ENCODE measurements at regions not wholly inside any gene's neighbourhood (a gene's known extent, or its start where the extent isn't known, plus 50 kb on each side); places are given as distances from the start of the nearest gene placed in this dataset.

- TF ChIP-seq CTCF (IDR thresholded peaks at IDR 0.05), result no peak
- Mint-ChIP-seq H3K27ac (no peak overlapping the region), H3K4me3 (no peak overlapping the region), H3K9me3 (peaks cover 0 to 3% (median 0%) of the 10 kb centered on the region in 7 donors), H3K36me3 (no peaks in the 10 kb centered on the region), H3K4me1 (no peaks in the 10 kb centered on the region), H3K27me3 (ENCODE audit: low read depth in 3 of 3) (peaks cover 15 to 42% (median 22%) of the 10 kb centered on the region in 3 donors)
- H3K4me2 ChIP-seq (replicated peaks; ENCODE audit: extremely low read depth, low read length, poor library complexity, severe bottlenecking), result no peak overlapping the region
- WGBS (ENCODE audit: insufficient coverage), result no CpG with 5 or more reads among the region's 8 CpGs
- H3K4me3 ChIP-seq (replicated peaks in 1 of 3; ENCODE audit: low read depth in 2 of 3, low read length in 3 of 3), result no peak overlapping the region
- H3K79me2 ChIP-seq (ENCODE audit: insufficient read depth, low read length), result no peaks in the 10 kb centered on the region
- no peaks in the 10 kb centered on the region for H3K4me1 ChIP-seq (ENCODE audit: control insufficient read depth in 1 of 2, insufficient read depth in 2 of 2, low read length in 2 of 2)
- no peak overlapping the region for H3K27ac ChIP-seq (ENCODE audit: low read depth in 1 of 2, low read length in 2 of 2)
- H3K36me3 ChIP-seq (replicated peaks in 1 of 2; ENCODE audit: control insufficient read depth in 1 of 2, insufficient read depth in 2 of 2, low read length in 2 of 2), result no peaks in the 10 kb centered on the region
- H3K9me3 ChIP-seq (replicated peaks in 1 of 2; ENCODE audit: control insufficient read depth in 1 of 2, insufficient read depth in 1 of 2, low read length in 2 of 2), result no peaks in the 10 kb centered on the region
- H3K27me3 ChIP-seq (ENCODE audit: control insufficient read depth in 2 of 2, insufficient read depth in 2 of 2, low read length in 2 of 2), result peaks cover 0 to 14% of the 10 kb centered on the region in 2 donors
- intact Hi-C loops (cut with micrococcal nuclease), result no loop called here
- no peaks in the 10 kb centered on the region for H4K20me1 ChIP-seq (ENCODE audit: insufficient read depth, low read length)
- H2AFZ ChIP-seq (ENCODE audit: insufficient read depth, low read depth, low read length, poor library complexity, severe bottlenecking), result no peak overlapping the region
- H3K9ac ChIP-seq (ENCODE audit: insufficient read depth, low read length, poor library complexity, severe bottlenecking), result no peak overlapping the region
- no peak for DNase-seq
These were observed 151.7 kb upstream of the PROK2 start for GRCh38 chr3:71936681-71937080.

DNA sequence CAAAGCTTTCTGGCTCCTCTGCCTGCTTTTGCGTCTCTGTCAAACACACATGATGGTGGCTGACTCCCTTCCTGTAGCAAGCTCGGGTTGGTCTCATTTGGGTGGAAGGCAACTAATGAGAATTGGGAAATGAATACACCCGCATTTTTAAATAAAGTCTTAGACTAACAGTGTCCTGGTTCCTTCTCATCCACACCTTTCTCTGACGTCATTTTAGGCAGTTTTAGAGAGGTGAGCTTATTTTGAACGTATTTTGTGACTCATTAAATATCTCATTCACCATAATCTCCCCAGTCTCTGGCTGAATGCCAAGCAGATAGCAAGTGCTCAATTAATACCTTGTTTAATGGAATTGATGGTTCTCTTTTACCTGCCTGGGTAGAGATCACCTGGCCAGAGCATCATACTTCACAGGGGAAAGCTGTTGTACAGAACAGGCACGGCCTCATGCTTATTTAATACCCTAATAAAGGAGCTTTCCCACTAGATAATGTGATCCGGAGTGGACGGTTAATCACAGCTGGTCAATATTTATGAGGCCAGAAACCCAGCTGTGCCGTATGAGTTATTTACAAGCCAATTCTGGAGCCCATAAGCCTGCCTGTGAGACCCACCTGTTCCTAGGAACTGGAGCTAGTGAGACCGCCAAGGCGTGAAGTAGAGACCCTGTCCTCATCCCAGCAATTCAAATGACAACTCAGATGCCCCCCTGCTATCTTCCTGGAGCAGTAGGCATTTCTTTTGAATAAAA, 149.7 kb upstream of the PROK2 start:
- H3K9me3 ChIP-seq (replicated peaks in 1 of 2; ENCODE audit: control insufficient read depth in 1 of 2, insufficient read depth in 1 of 2, low read length in 2 of 2), result no peaks in the 10 kb centered on the region
- no peak overlapping the region for H2AFZ ChIP-seq (ENCODE audit: insufficient read depth, low read depth, low read length, poor library complexity, severe bottlenecking)
- no peak overlapping the region for H3K4me2 ChIP-seq (replicated peaks; ENCODE audit: extremely low read depth, low read length, poor library complexity, severe bottlenecking)
- peaks cover 18 to 33% (median 19%) of the 10 kb centered on the region in 3 donors for H3K27me3 Mint-ChIP-seq (ENCODE audit: low read depth in 3 of 3)
- H3K9ac ChIP-seq (ENCODE audit: insufficient read depth, low read length, poor library complexity, severe bottlenecking), result no peak overlapping the region
- H3K4me1 ChIP-seq (ENCODE audit: control insufficient read depth in 1 of 2, insufficient read depth in 2 of 2, low read length in 2 of 2), result no peaks in the 10 kb centered on the region
- no peaks in the 10 kb centered on the region for H3K36me3 ChIP-seq (replicated peaks in 1 of 2; ENCODE audit: control insufficient read depth in 1 of 2, insufficient read depth in 2 of 2, low read length in 2 of 2)
- H3K4me3 ChIP-seq (replicated peaks in 1 of 3; ENCODE audit: low read depth in 2 of 3, low read length in 3 of 3), result no peak overlapping the region
- no peak overlapping the region for H3K27ac Mint-ChIP-seq
- no peaks in the 10 kb centered on the region for H4K20me1 ChIP-seq (ENCODE audit: insufficient read depth, low read length)
- H3K9me3 Mint-ChIP-seq, result peaks cover 0 to 3% (median 0%) of the 10 kb centered on the region in 7 donors
- H3K27me3 ChIP-seq (ENCODE audit: control insufficient read depth in 2 of 2, insufficient read depth in 2 of 2, low read length in 2 of 2), result peaks cover 0 to 14% of the 10 kb centered on the region in 2 donors
- H3K36me3 Mint-ChIP-seq, result no peaks in the 10 kb centered on the region
- no peaks in the 10 kb centered on the region for H3K79me2 ChIP-seq (ENCODE audit: insufficient read depth, low read length)
- no peaks in the 10 kb centered on the region for H3K4me1 Mint-ChIP-seq
- 98% methylated on average over 5 of the region's 11 CpGs for WGBS (ENCODE audit: insufficient coverage)
- H3K27ac ChIP-seq (ENCODE audit: low read depth in 1 of 2, low read length in 2 of 2), result no peak overlapping the region
- H3K4me3 Mint-ChIP-seq, result no peak overlapping the region
- DNase-seq, result no peak
- TF ChIP-seq CTCF (IDR thresholded peaks at IDR 0.05), result no peak
- intact Hi-C loops (cut with micrococcal nuclease), result no loop called here
